DOHH2 (cell line): ENCODE measurements at regions not wholly inside any gene's neighbourhood (a gene's known extent, or its start where the extent isn't known, plus 50 kb on each side); places are given as distances from the start of the nearest gene placed in this dataset.

Experiments
- EZH2phosphoT487 ChIP-seq: fragments of 200-600 bp; sonication (generic); IDR thresholded peaks from 2 replicates; pipeline ENCODE4 v1.6.1; 2017; ENCODE audit warnings: borderline replicate concordance, mild to moderate bottlenecking, antibody characterized with exemption, low read length, moderate library complexity, mixed read lengths
- TF ChIP-seq, protein P1 (sequence below): fragments of 200-600 bp; sonication (generic); IDR thresholded peaks from one replicate; pipeline ENCODE4 v1.5.1; 2014; ENCODE audit warnings: antibody characterized with exemption, mild to moderate bottlenecking, low read depth, low read length; ENCODE audit not compliant: poor library complexity, severe bottlenecking

- TF ChIP-seq, protein P1, sequence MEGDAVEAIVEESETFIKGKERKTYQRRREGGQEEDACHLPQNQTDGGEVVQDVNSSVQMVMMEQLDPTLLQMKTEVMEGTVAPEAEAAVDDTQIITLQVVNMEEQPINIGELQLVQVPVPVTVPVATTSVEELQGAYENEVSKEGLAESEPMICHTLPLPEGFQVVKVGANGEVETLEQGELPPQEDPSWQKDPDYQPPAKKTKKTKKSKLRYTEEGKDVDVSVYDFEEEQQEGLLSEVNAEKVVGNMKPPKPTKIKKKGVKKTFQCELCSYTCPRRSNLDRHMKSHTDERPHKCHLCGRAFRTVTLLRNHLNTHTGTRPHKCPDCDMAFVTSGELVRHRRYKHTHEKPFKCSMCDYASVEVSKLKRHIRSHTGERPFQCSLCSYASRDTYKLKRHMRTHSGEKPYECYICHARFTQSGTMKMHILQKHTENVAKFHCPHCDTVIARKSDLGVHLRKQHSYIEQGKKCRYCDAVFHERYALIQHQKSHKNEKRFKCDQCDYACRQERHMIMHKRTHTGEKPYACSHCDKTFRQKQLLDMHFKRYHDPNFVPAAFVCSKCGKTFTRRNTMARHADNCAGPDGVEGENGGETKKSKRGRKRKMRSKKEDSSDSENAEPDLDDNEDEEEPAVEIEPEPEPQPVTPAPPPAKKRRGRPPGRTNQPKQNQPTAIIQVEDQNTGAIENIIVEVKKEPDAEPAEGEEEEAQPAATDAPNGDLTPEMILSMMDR = no peak
- no peak for TF ChIP-seq EZH2phosphoT487
Observed at GRCh38 chr3:87553058-87553457, 276.7 kb upstream of the POU1F1 start.
